H1 (cell line): ENCODE measurements at regions not wholly inside any gene's neighbourhood (a gene's known extent, or its start where the extent isn't known, plus 50 kb on each side); places are given as distances from the start of the nearest gene placed in this dataset.

Experiments used
- CTCF ChIA-PET: fragments of 300-600 bp; sonication (Branson Sonifier 250); formaldehyde crosslinking; loops from one replicate; lab custom pipeline; 2021; ENCODE audit not compliant: partially characterized antibody; lab: Charles Lee
- POLR2A ChIA-PET: fragments of 300-600 bp; sonication (Branson Sonifier 250); formaldehyde crosslinking; loops from one replicate; lab custom pipeline; 2021; ENCODE audit warnings: inconsistent platforms; ENCODE audit not compliant: partially characterized antibody; lab: Charles Lee
- DNase-seq, 2 experiments: peaks; one replicate each; pipeline versions ENCODE4 v3.0.0 to v3.0.0-alpha.2; 2010 to 2022; ENCODE audit warnings: low spot score in 2 of 2, low read depth in 1 of 2, mixed read lengths in 1 of 2
- FAIRE-seq: peaks from 2 replicates; lab custom pipeline; 2011; peaks lifted over from hg19 to GRCh38; lab: Jason Lieb, UNC
- H2AFZ ChIP-seq: 2 replicates; pipeline ENCODE4 v1.8.1; 2012; ENCODE audit warnings: low read length, inconsistent platforms
- H2AK5ac ChIP-seq: 2 replicates; pipeline ENCODE4 v1.6.1; 2013; ENCODE audit warnings: low read depth, low read length
- H2BK120ac ChIP-seq: replicated peaks from 2 replicates; pipeline ENCODE3; 2013; ENCODE audit warnings: low read depth, low read length, inconsistent platforms
- H2BK12ac ChIP-seq: 2 replicates; pipeline ENCODE4 v1.6.1; 2013; ENCODE audit warnings: low read depth, low read length
- H2BK15ac ChIP-seq: 2 replicates; pipeline ENCODE4 v1.6.1; 2013; ENCODE audit warnings: low read length
- H2BK20ac ChIP-seq: 2 replicates; pipeline ENCODE4 v1.6.1; 2013; ENCODE audit warnings: low read length
- H2BK5ac ChIP-seq: 2 replicates; pipeline ENCODE4 v1.6.1; 2013; ENCODE audit warnings: low read depth, low read length
- H3K14ac ChIP-seq: 2 replicates; pipeline ENCODE4 v1.6.1; 2013; ENCODE audit warnings: inconsistent platforms; ENCODE audit not compliant: insufficient read length
- H3K18ac ChIP-seq: 2 replicates; pipeline ENCODE4 v1.6.1; 2013; ENCODE audit warnings: low read length; ENCODE audit errors: extremely low read depth
- H3K23ac ChIP-seq: 2 replicates; pipeline ENCODE4 v1.6.1; 2013; ENCODE audit warnings: inconsistent platforms; ENCODE audit not compliant: insufficient read length
- H3K23me2 ChIP-seq: 2 replicates; pipeline ENCODE4 v1.6.1; 2013; ENCODE audit warnings: low read depth, low read length
- H3K27ac ChIP-seq: 2 replicates; pipeline ENCODE4 v1.6.1; 2011; ENCODE audit warnings: low read depth, low read length, inconsistent platforms
- H3K27me3 ChIP-seq, 4 experiments: replicated peaks in 1 of 4; 1 replicate in 1 of 4; 2 replicates in 3 of 4; pipeline versions ENCODE4 v1.6.1 to v1.8.1; 2011 to 2013; ENCODE audit warnings: low read length in 3 of 4, mild to moderate bottlenecking in 3 of 4, inconsistent platforms in 2 of 4, mixed read lengths in 2 of 4, moderate library complexity in 1 of 4; ENCODE audit not compliant: control insufficient read depth in 3 of 4, insufficient read depth in 3 of 4; ENCODE audit errors: extremely low read depth in 1 of 4
- H3K36me3 ChIP-seq, 4 experiments: 2 replicates each; pipeline versions ENCODE4 v1.6.1 to v1.8.1; 2011 to 2013; ENCODE audit warnings: mild to moderate bottlenecking in 4 of 4, low read length in 3 of 4, moderate library complexity in 2 of 4, control low read depth in 1 of 4, inconsistent platforms in 1 of 4; ENCODE audit not compliant: insufficient read depth in 4 of 4, control insufficient read depth in 2 of 4
- H3K4ac ChIP-seq: replicated peaks from 2 replicates; pipeline ENCODE3; 2013; ENCODE audit warnings: low read length, low read depth, mixed read lengths, inconsistent platforms; ENCODE audit not compliant: insufficient read length
- H3K4me1 ChIP-seq, 4 experiments: replicated peaks in 1 of 4; 1 replicate in 1 of 4; 2 replicates in 3 of 4; pipeline versions ENCODE4 v1.6.1 to v1.8.1; 2011 to 2013; ENCODE audit warnings: low read length in 3 of 4, inconsistent platforms in 2 of 4, mixed read lengths in 1 of 4; ENCODE audit not compliant: insufficient read depth in 4 of 4, control insufficient read depth in 3 of 4
- H3K4me2 ChIP-seq, 2 experiments: 2 replicates each; pipeline versions ENCODE4 v1.6.1 to v1.8.1; 2011 to 2013; ENCODE audit warnings: low read depth in 2 of 2, low read length in 2 of 2, control low read depth in 1 of 2, inconsistent platforms in 1 of 2, mild to moderate bottlenecking in 1 of 2; ENCODE audit not compliant: insufficient read depth in 1 of 2
- H3K4me3 ChIP-seq, 4 experiments: fragments of 200-600, 300-600 bp in 1 of 4; sonication (generic), shearing (Covaris generic), sonication (Bioruptor Twin) in 1 of 4; 2 replicates each; pipeline versions ENCODE4 v1.5.1 to v1.8.1; 2011 to 2016; ENCODE audit warnings: low read length in 4 of 4, low read depth in 3 of 4, control low read depth in 2 of 4, inconsistent platforms in 2 of 4, mild to moderate bottlenecking in 2 of 4, mixed read lengths in 1 of 4, moderate library complexity in 1 of 4; ENCODE audit not compliant: insufficient read depth in 2 of 4; ENCODE audit errors: extremely low read depth in 1 of 4
- H3K56ac ChIP-seq: replicated peaks from 2 replicates; pipeline ENCODE3; 2013; ENCODE audit warnings: low read depth, mild to moderate bottlenecking, mixed read lengths, low read length, inconsistent platforms; ENCODE audit not compliant: insufficient read length
- H3K79me1 ChIP-seq: 2 replicates; pipeline ENCODE4 v1.6.1; 2013; ENCODE audit warnings: low read depth, low read length, control low read depth
- H3K79me2 ChIP-seq, 2 experiments: 2 replicates each; pipeline versions ENCODE4 v1.6.1 to v1.8.1; 2012 to 2013; ENCODE audit warnings: low read length in 2 of 2, mild to moderate bottlenecking in 2 of 2, inconsistent platforms in 1 of 2; ENCODE audit not compliant: insufficient read depth in 2 of 2, control insufficient read depth in 1 of 2
- H3K9ac ChIP-seq, 4 experiments: replicated peaks in 1 of 4; 1 replicate in 1 of 4; 2 replicates in 3 of 4; pipeline versions ENCODE4 v1.6.1 to v1.8.1; 2011 to 2013; ENCODE audit warnings: low read depth in 3 of 4, low read length in 3 of 4, control low read depth in 2 of 4, mild to moderate bottlenecking in 2 of 4, moderate library complexity in 2 of 4, inconsistent platforms in 1 of 4; ENCODE audit errors: extremely low read depth in 1 of 4
- H3K9me3 ChIP-seq, 2 experiments: 2 replicates each; pipeline versions ENCODE4 v1.6.1 to v1.8.1; 2012 to 2013; ENCODE audit warnings: mild to moderate bottlenecking in 2 of 2, moderate library complexity in 2 of 2, control low read depth in 1 of 2, inconsistent platforms in 1 of 2, low read depth in 1 of 2, low read length in 1 of 2, mixed read lengths in 1 of 2; ENCODE audit not compliant: insufficient read depth in 2 of 2
- H4K20me1 ChIP-seq, 2 experiments: replicated peaks in 1 of 2; 2 replicates each; pipeline versions ENCODE3 to v1.8.1; 2011 to 2013; ENCODE audit warnings: inconsistent platforms in 2 of 2, low read length in 2 of 2, mild to moderate bottlenecking in 1 of 2; ENCODE audit not compliant: insufficient read depth in 2 of 2, control insufficient read depth in 1 of 2
- H4K5ac ChIP-seq: 2 replicates; pipeline ENCODE4 v1.6.1; 2013; ENCODE audit warnings: low read length, low read depth, mixed read lengths, inconsistent platforms; ENCODE audit not compliant: insufficient read length
- H4K8ac ChIP-seq: 2 replicates; pipeline ENCODE4 v1.8.0; 2013; ENCODE audit warnings: mild to moderate bottlenecking, moderate library complexity, low read length, inconsistent platforms; ENCODE audit not compliant: insufficient read depth; ENCODE audit errors: extremely low read depth
- H4K91ac ChIP-seq: replicated peaks from 2 replicates; pipeline ENCODE3; 2013; ENCODE audit warnings: low read length, mixed read lengths, inconsistent platforms; ENCODE audit not compliant: insufficient read length
- CBX8 ChIP-seq: fragments of 300-800, 300-1000 bp; sonication (generic); IDR thresholded peaks from 2 replicates; pipeline ENCODE4 v1.7.1; 2016; ENCODE audit warnings: low read depth, low read length, borderline replicate concordance
- CHD1 ChIP-seq: IDR thresholded peaks from 2 replicates; pipeline ENCODE4 v1.6.1; 2012; ENCODE audit warnings: low read depth, low read length, improper control_type of control experiment
- HDAC6 ChIP-seq: IDR thresholded peaks from one replicate; pipeline ENCODE4 v1.7.1; 2012; ENCODE audit warnings: low read depth, mild to moderate bottlenecking, inconsistent platforms, low read length, moderate library complexity
- KDM4A ChIP-seq: IDR thresholded peaks from one replicate; pipeline ENCODE4 v1.7.1; 2012; ENCODE audit warnings: low read depth, mild to moderate bottlenecking, moderate library complexity, low read length, inconsistent platforms; ENCODE audit not compliant: severe bottlenecking
- MAX ChIP-seq: IDR thresholded peaks from 2 replicates; pipeline ENCODE4 v1.6.1; 2012; ENCODE audit warnings: inconsistent platforms
- POLR2AphosphoS5 ChIP-seq: IDR thresholded peaks from 2 replicates; pipeline ENCODE4 v1.6.1; 2011; ENCODE audit warnings: low read depth, low read length
- RXRA ChIP-seq: IDR thresholded peaks from 2 replicates; pipeline ENCODE4 v1.6.1; 2011; ENCODE audit warnings: low read depth, mild to moderate bottlenecking, low read length, moderate library complexity; ENCODE audit not compliant: insufficient read depth

GRCh38 chr13:73385848-73386247 is 327.0 kb downstream of the KLF5 start:
- Histone ChIP-seq H2BK5ac (no peak overlapping the region), H3K27ac (no peak overlapping the region), H2AFZ (no peak overlapping the region), H3K36me3 (no peaks in the 10 kb centered on the region), H3K4ac (no peak overlapping the region), H3K27me3 (no peaks in the 10 kb centered on the region), H3K23ac (no peak overlapping the region), H3K4me2 (no peak overlapping the region), H4K8ac (no peak overlapping the region), H3K23me2 (no peaks in the 10 kb centered on the region), H3K4me1 (no peaks in the 10 kb centered on the region), H3K9me3 (no peaks in the 10 kb centered on the region), H3K79me2 (no peaks in the 10 kb centered on the region), H2BK15ac (no peak overlapping the region), H2BK120ac (no peak overlapping the region), H3K14ac (no peak overlapping the region), H2BK20ac (no peak overlapping the region), H4K5ac (no peak overlapping the region), H3K9ac (no peak overlapping the region), H4K91ac (no peak overlapping the region), H3K4me3 (no peak overlapping the region), H3K79me1 (no peaks in the 10 kb centered on the region), H2AK5ac (no peak overlapping the region), H3K56ac (no peak overlapping the region), H3K18ac (no peak overlapping the region), H4K20me1 (no peaks in the 10 kb centered on the region), H2BK12ac (no peak overlapping the region)
- DNase-seq (no peak), FAIRE-seq (no peak)
- ChIA-PET CTCF (no interaction called here), POLR2A (no interaction called here)
- TF ChIP-seq POLR2AphosphoS5 = no peak
- no peak for TF ChIP-seq CBX8
- no peak for TF ChIP-seq KDM4A
- TF ChIP-seq HDAC6 = no peak
- no peak for TF ChIP-seq MAX
- no peak for TF ChIP-seq RXRA
- TF ChIP-seq CHD1 = no peak
